Stimulated activated CD4-positive, alpha-beta T cell treated with anti-CD3 and anti-CD28 coated beads, TNF-alpha, amount 100 ng/mL, for 24 hours (primary cell): ENCODE measurements at regions not wholly inside any gene's neighbourhood (a gene's known extent, or its start where the extent isn't known, plus 50 kb on each side); places are given as distances from the start of the nearest gene placed in this dataset.

Experiments used
- DNase-seq, 3 experiments: peaks; one replicate each; pipeline ENCODE4 v3.0.0-alpha.2; 2020; ENCODE audit warnings: low read depth in 3 of 3

DNA sequence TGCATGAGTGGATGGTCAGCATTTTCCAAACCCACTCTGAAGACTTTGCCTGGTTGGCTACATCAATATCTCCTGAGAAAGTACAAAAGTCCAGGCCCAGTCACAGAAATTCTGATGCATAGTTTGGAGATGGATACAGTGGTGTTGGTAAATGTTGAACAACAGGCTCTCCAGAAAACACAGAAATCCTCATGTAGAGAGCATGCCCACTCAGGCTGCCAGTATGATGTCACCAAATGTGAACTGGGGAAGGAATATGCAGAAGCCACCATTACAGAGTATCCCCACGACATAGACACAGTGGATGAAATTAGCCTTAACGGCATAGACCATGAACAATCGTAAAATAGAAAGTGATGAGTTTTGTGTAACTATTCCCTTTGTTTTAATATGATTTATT lies 97.1 kb upstream of the NXT1 start:
- DNase-seq = no peak

DNA sequence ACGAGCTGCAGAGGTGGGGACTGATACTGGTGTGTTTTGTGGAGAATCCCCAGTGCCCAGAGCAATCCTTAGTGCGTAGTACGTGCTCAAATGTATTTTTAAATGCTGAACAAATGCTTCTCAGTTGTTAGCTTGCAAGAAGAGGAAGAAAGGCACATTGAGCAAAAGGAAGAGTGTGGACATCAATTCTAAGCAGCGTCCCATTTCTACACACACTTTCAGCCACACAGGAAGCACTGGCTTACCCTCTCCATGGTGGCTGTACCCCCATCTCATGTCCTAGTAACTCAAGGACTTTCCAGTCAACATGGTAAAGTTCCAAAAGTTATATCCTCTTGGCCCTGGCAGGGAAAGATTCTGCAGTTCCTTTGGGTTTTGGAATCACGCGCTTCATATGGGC lies 98.8 kb upstream of the NXT1 start:
- no peak for DNase-seq

DNA sequence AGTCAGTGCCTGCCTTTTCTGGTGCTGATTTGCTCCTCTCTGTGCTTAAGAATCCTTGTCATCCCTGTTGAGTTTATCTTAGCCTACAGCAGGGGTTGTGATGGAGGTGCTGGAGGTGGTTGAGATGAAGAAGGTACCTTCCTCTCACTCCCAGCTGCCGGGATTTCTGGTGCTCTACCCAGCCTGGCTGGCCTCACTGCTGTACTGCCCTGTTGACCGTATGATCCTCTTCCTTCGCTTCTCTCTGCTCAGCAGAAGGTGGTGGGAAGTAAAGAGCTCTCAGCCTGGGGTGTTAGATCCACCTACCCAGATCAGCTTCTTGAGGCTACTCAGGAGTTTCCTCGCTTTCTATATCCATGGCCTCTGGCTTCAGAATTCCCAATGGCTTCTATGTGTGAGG lies 101.0 kb upstream of the NXT1 start:
- no peak for DNase-seq

DNA sequence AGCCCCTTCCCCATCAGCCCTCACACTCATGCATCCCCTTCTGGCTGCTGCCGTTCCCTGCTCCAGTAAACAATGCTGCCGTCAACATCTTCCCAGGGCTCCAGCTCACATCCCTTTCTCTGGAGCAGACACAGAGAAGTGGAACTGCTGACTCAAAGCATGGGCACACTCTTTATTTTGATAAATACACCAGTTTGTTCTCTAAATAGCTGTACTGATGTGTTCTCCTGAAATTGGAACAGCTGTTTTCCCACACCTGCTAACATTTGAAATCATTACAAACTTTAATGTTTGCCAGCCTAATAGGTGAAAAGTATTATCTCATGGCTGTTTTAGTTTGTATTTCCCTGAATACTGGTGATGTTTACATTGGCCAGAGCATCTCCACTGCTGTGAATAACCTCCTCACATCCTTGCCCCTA lies 102.1 kb upstream of the NXT1 start:
- DNase-seq = no peak

DNA sequence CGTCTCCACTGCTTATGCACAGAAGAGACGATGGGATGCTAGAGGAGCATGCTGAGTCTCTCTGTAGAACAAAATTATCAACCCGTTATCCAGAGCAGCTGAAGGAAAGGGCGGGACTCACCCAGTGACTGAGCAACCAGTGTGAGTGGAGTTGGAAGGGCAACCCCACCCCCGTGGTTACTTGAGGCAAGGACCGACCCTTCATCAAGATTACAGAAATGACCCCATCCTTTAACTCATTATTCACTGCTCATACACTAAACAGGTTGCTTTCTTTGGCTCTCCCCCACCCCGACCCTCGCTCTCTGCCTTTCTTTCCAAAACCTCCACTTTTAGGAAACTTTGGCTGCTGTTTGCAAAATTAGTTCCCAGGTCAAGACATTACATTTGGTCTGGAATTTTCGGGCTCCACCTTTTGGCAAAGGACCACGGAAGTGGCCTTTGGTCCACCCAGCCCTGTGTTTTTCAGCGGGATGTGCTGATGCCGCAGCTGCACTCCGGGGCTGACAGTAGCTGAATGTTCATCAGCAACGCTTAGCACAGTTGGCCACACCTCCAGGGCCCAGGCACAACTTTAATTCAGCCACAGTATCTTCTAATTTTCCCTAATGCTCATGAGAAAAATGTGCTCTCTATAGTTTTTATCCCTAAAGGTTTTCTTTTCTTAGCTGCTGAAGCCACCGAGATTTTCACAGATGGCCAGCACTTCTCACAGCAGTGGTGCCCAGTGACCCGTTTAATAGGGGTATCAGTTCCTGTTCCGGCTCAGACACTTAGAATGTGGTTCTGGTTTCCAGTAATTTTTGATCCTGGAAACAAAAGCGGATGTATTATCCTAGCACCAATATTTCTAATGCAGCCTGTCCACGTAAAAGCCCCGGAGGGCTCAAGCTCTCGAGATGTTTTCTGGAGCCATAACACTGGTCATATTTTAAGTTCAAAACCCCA lies 103.6 kb upstream of the NXT1 start:
- DNase-seq = no peak

DNA sequence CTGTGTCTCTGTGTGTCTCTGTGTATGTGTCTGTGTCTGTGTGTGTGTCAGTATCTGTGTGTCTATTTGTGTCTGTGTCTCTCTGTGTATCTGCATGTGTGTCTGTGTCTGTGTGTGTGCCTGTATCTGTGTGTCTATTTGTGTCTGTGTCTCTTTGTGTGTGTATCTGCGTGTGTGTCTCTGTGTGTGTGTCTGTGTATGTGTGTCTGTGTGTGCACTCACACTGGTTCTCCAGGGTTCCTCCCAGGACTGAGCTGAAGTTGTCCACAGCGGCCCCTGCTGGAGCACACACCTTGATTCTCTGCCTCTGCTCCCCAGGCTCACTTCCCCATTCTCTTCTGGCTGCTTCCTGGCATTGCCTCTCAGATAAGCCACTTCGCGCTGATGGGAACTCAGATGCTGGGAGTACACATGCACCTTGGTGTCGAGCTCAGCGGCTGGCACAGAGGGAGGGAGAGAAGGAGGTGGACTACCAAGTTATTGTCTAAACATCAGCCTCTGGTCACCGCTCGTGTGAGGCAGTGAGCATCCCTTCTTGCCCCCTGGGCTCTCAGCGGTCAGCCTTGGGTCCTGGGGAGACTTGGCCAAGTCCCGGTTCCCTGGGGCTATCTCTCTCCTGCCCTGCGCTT lies 104.9 kb upstream of the NXT1 start:
- peak in 1 of 3 experiments; percentile 3 for DNase-seq

DNA sequence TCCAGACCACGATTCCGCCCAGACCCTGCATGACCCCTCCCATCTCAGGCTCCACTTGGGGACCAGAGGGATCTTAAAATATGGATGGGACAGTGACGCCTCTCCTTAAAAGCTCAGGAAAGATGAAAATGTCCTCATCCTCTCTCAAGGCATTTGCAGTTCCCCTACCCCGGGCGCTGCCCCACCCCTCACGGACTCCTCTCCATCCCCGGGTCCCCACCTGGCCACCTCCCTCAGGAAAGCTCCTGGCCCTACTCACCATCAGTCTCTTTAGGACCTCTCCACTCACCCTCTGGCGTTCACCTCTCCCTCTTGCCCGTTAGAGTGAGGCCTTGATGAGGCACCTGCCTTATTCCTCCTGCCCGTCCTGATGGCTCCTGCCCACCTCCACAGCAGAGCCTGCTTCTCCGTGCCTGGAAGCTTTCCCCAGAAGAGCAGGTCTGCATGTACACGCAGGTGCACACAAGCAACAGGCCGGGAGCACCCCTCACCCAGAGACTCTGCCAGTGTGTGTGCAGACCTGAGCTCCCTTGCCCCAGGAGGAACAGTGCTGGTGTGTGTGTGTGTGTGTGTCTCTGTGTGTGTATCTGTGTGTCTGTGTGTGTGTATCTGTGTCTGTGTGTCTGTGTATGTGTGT lies 105.6 kb upstream of the NXT1 start:
- no peak for DNase-seq

DNA sequence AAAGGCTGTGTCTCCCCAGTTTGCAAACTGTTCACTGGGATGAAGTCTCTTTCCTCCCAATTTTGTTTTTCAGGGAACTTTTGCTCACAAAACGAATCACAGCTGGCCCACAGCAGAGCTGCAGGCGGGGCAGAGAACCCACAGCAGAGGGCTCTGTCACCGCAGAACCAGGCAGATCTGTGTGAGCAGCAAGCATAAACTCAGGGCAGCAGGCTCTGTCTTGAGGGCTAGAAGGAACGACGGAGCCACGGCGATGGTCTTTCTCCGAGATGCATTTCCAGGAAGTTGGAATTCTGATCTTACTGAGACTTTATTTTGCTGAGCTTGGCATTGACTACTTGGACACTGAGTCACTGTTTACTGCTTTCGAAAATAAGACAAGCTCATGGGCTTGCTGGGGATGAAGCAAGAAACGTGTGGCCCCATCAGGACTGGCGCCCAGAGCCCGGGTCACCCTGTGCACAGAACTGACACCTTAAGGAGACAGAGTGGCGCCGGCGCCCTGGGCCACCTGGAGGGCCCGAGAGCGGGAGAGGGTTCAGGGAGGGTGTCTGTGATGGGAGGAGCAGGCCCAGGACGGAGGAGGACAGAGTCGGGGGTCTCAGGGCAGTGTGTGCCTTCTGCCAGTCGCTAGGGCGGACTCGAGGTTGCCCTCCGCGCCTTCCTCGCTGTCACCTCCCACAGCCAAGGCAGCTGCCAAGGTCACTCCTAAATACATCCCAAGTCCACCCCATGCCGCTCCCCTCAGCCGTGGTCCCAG lies 106.3 kb upstream of the NXT1 start:
- DNase-seq = no peak

DNA sequence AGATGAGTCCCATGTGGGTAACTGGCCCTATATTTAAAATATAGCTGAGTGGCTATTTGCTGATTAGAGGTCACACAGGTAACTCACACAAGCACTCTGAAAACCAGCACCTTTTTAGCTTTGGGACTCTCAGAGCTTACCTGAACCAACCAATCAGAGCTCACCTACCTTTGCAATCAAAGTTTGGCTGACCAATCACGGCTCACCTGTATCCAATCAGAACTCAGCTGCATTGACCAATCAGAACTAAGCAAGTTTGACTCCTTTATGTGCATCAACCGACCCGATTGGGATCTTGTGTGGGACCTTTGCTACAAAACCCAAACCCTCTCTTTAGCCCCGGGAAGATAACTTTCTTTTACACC lies 106.8 kb upstream of the NXT1 start:
- no peak for DNase-seq

DNA sequence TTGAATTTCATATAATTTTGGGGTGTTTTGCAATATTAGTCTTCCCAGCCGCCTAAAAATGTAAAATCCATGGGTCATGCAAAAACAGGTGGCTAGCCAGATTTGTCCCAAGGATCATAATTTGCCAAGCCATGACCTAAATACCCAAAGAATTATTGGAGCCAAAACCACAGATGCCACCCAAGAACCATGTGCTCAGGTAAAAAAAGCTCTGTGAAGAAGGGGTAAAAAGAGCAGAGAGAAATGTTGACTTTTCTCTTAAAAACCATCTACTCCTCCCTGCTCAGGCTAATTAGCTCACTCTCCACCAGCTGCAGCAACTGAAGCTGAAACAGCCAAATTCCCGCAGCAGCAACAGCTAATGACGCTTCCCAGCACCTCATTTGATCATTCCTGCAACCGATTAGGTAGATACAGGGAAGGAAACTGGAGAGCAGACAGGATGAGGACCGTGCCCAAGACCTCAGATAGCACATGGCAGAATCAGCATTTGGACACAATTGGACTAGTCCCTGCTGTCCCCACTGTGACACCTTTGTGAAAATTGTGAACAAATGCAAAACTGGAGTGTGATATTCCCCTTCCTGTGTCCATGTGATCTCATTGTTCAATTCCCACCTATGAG lies 107.9 kb upstream of the NXT1 start:
- DNase-seq = no peak

DNA sequence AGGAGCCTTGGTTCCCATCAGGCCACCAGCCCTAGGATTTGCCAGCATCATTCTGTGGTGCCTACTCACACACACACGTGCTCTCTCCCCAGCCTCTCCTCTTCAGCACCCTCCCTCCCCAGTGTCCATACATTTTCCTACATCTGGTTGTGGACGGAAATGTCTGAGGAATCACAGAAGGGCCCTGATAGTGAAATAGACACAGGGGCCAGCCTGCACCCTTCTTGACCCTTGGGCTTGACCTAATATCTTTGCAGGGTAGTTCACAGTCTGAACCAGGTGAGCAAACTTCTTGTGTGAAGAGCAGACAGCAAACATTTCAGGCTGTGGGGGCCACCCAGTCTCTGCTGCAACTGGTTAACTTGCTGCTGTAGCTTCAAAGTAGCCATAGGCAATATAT lies 108.5 kb upstream of the NXT1 start:
- DNase-seq = no peak

DNA sequence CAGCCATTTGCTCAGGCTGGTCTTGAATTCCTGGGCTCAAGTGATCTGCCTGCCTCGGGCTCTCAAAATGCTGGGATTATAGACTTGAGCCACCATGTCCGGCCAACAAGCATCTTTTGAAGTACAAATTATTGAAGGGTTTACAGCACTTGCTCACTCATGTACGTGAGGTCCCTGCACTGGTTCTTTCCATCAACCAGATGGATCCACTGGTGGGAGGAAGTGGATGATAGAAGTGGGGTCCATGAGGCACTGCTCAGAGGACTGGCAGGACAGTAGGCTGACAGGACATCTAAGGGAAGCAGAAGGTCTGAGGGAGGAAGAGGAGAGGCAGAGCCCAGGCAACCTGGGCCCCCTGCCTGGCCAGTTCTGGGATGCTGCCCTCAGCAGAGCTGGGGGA lies 109.2 kb upstream of the NXT1 start:
- DNase-seq = no peak

DNA sequence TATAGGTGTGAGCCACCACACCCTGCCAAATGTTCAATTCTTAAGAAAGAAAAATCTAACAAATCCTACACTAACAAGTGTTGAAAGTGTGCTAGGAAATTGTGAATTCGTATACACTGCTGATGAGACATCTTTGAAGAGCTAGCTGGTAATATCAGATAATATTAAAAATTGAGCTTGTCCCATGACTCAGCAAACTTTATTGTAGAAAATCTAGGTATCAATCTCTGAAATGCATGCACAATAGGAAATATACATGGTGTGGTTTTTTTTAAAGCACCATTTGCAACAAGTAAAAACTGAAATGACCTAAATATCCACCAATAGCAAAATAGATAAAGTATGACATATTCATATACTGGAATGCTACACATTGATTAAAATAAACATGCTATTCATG lies 110.1 kb upstream of the NXT1 start:
- DNase-seq = no peak

DNA sequence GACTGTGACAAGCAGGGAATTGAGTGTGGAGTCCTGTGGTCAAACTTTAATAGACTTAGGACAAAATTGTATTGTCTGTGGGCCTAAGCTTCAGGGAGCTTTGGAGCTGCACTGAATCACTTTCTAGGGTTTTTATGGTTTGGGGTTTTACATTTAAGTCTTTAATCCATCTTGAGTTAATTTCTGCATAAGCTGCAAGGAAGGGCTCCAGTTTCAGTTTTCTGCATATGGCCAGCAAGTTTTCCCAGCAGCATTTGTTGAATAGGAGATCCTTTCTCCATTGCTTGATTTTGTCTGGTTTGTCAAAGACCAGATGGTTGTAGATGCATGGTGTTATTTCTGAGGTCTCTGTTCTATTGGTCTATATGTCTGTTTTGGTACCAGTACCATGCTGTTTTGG lies 113.4 kb upstream of the NXT1 start:
- DNase-seq = no peak

DNA sequence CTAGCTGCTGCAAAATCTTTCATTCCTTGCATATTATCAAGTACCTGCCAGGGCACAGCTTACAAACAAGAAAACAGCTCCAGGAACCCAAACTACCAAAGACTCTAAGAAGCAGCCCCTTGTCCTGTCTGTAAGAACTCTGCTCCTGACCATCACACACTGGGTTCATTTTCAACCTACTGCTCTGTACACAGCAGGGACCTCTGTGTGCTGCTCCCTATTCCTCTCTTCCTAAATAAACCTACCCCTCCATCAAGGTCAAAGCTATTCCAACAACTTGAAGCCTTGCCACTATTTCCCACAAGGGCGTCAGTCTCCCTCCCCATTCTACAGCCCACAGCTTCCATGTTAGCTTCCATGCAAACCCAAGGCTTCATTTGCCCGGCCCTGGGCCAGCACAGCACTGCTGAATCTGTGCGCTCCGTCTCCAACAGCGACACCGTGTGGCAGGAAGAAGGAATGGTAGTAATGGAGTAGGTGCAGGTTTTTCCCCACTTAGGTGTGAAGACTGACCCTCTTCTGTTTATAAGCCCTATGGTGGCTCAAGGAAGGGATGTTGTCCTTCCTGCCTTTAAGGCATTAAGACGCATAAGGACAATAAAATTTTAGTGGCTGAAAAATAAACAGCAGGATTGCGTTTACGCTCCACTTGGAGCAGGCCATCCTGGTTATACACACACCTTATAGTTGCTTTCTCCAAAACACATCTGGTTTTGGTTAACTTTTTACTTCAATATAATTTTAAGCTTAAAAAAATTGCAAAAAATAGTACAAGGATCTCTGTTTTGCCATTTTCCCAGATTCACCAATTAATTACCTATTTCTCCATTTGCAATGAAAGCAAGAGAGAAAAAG lies 115.2 kb upstream of the NXT1 start:
- DNase-seq = peak in 1 of 3 experiments; percentile 19

DNA sequence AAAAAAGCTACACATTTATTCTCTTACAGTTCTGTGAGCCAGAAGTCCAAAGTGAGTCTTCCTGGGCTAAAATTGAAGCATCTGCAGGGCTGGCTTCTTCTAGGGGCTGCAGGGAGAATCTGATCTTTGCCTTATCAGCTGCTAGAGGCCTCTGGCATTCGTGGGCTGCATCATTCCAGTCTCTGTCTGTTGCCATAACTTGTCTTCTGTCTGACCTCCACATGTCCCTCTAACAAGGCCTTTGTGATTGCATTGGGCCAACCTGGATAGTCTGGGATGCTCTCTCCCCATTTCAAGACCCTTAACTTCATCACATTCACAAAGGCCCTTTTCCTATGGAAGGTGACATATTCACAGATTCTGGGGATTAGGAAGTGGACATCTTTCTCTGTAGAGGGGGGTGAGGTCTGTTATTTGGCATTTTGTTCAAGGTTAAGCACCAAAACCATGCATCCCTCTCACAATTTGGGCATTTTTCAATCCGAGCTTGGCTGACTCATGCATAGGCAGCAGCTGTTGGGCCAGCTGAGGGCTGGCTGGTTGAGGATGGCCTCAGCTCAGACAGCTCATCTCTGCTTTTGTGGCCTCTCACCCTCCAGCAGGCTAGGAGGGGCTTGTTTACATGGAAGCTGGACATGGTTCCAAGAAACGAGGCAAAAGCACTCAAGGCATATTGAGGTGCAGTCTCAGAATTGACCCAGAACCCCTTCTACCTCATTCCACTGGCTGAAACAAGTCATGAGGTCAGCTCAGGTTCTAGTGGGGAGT lies 116.1 kb upstream of the NXT1 start:
- DNase-seq = no peak

DNA sequence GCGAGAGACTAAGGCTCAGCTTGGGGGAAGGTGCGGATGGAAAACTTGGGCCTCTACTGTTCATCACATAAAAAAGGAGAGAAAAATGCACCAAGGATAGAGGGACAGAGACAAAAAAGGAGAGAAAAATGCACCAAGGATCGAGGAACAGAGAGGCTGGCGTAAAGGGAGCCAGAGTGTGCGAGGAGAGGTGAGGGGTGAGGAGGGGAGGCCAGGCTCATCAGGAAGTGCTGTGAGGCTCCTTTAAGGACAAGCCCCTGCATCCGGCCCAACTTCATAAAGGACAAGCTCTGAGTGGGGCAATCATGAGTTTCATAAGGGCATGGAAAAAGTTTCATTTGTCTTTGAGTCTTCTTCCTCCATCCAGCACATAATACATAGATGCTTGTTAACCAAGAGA lies 117.2 kb upstream of the NXT1 start:
- no peak for DNase-seq

DNA sequence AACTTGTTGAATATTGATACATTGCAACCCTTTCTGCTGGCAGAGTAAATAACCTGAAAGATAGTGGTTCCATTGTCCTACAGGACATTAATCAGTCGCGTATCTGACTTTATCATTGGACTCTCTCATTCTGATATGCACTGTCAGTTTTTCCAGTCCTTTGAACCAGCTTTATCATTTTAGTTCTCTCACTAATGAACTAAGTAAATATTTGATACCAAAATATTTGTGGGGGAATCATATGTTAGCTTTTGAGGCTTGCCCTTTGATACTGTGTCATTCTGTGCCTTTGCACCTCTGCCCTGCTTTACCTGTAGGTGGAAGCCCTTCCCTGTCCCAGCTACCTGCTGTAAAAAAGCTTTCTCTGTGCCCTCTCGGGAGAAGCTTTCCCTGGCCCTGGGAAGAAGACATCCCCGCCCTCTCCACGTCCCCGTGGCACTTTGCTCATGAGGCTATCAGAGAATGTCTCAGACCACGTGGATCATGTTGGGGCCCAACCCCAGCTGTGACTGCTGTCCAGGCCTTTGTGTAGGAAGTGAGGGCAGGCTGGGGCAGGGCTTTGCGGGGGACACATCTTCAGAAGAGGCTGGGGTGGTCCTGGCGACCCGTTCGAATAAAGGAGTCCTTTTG lies 117.8 kb upstream of the NXT1 start:
- DNase-seq = no peak

DNA sequence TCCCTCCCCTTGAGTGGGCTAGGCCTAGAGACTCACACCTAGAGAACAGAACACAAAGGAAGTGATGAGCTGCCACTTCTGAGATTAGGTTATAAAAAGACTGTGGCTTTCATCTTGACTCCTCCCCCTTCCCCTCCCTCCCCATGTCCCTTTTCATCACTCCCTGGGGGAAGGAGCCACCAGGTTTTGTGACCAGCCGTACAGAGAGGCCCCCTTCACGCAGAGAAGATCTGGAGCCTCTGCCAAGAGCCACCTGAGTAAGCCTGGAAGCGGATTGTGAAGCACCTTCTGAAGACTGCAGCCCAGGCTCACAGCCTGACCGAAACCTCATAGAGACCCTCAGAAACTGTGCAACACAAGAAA lies 118.4 kb upstream of the NXT1 start:
- DNase-seq = no peak
